HG03575 (cell line): ENCODE measurements at regions not wholly inside any gene's neighbourhood (a gene's known extent, or its start where the extent isn't known, plus 50 kb on each side); places are given as distances from the start of the nearest gene placed in this dataset.
"Not testable (repeated sequence)": the region's sequence is repeated elsewhere in the genome, so short reads cannot be mapped to it uniquely, and the experiment has no call there.

Source experiments
- ATAC-seq: cut with Tn5 transposase; IDR thresholded peaks from one replicate; pipeline ENCODE4 v1.9.1; 2021; ENCODE audit not compliant: unreplicated experiment, insufficient number of reproducible peaks, low FRiP score; ENCODE audit errors: extremely low read depth

- no peak for ATAC-seq
Measured at GRCh38 chrX:16067886-16068515, 55.4 kb upstream of the GRPR start.

GRCh38 chrX:16063921-16064320, 59.4 kb upstream of the GRPR start:
- no peak for ATAC-seq

GRCh38 chrX:16063141-16063540, 60.2 kb upstream of the GRPR start:
- no peak for ATAC-seq

- ATAC-seq = no peak
Measured at GRCh38 chrX:16061296-16061695, 62.1 kb upstream of the GRPR start.

- no peak for ATAC-seq
Measured at GRCh38 chrX:16060252-16060651, 63.1 kb upstream of the GRPR start.

GRCh38 chrX:16049126-16049525, 74.2 kb upstream of the GRPR start:
- ATAC-seq = not testable (repeated sequence)

- ATAC-seq = no peak
Measured at GRCh38 chrX:16042980-16043379, 80.4 kb upstream of the GRPR start.

GRCh38 chrX:16039834-16040233, 83.5 kb upstream of the GRPR start:
- ATAC-seq = no peak

GRCh38 chrX:16039363-16039762, 84.0 kb upstream of the GRPR start:
- no peak for ATAC-seq

- no peak for ATAC-seq
Measured at GRCh38 chrX:16033331-16033730, 90.0 kb upstream of the GRPR start.

GRCh38 chrX:16028576-16028975, 94.8 kb upstream of the GRPR start:
- ATAC-seq = no peak

GRCh38 chrX:16023790-16024734, 99.3 kb upstream of the GRPR start:
- ATAC-seq = peak; percentile 84

- no peak for ATAC-seq
Measured at GRCh38 chrX:16022580-16023200, 100.7 kb upstream of the GRPR start.

GRCh38 chrX:16018291-16018690, 105.1 kb upstream of the GRPR start:
- no peak for ATAC-seq

- no peak for ATAC-seq
Measured at GRCh38 chrX:16014171-16014570, 109.2 kb upstream of the GRPR start.

- no peak for ATAC-seq
Measured at GRCh38 chrX:16012250-16012649, 111.1 kb upstream of the GRPR start.

- no peak for ATAC-seq
Measured at GRCh38 chrX:16005917-16006316, 117.4 kb upstream of the GRPR start.

- no peak for ATAC-seq
Measured at GRCh38 chrX:16002185-16002584, 121.2 kb upstream of the GRPR start.

- no peak for ATAC-seq
Measured at GRCh38 chrX:15998350-15998749, 125.0 kb upstream of the GRPR start.

GRCh38 chrX:15989716-15990115, 133.6 kb upstream of the GRPR start:
- ATAC-seq = no peak
